ENCODE measurements at regions not wholly inside any gene's neighbourhood (a gene's known extent, or its start where the extent isn't known, plus 50 kb on each side); places are given as distances from the start of the nearest gene placed in this dataset.

DNA sequence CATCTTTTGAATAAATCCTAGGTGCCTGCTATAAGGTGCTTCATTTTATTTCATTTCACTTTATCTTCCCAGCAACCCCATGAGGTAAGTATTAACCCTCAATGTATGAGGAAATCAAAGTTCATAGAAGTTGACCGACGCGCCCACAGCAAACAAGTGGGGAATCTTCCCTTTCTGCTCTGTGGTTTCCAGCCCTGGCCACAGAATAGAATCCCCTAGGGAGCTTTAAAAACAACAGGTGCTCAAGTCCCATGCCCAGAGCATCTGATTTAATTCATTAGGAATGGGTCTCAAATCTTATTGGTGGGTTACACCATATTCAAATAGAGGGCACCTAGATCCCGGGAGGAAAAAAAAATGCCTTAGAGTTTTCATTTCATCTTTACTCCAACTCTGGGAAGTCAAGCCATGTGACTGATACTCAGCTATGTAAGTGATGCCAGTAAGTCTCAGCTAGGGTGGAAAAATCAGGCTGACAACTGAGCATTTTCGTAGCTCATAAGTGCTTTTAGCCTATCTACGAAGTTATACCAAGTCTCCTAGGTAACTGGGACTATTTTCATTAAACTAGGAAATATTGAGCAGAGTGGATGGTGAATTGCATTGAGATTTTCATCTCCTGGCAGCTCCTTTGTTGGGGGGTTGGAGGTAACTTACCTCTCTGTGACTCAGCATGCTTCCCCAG, 353.4 kb upstream of the SLC30A5 start:
- Histone ChIP-seq H3K9ac (ENCODE audit: low read length in 5 of 5) (no peak overlapping the region), H3K27me3 (ENCODE audit: control insufficient read depth in 5 of 5, insufficient read depth in 4 of 5, low read length in 5 of 5) (no peaks in the 10 kb centered on the region), H3K27ac (ENCODE audit: low read depth, low read length) (no peak overlapping the region), H3K4me3 (ENCODE audit: low read depth in 1 of 5, low read length in 5 of 5) (no peak overlapping the region), H3K4me1 (ENCODE audit: control insufficient read depth in 5 of 5, insufficient read depth in 5 of 5, low read length in 5 of 5) (no peaks in the 10 kb centered on the region), H3K36me3 (ENCODE audit: control insufficient read depth in 5 of 5, insufficient read depth in 5 of 5, low read length in 5 of 5) (no peaks in the 10 kb centered on the region), H3K9me3 (ENCODE audit: control insufficient read depth in 5 of 5, low read length in 5 of 5) (no peaks in the 10 kb centered on the region)

GRCh38 chr5:68744206-68744605, 349.6 kb upstream of the SLC30A5 start:
- H3K4me3 ChIP-seq (ENCODE audit: low read depth in 1 of 5, low read length in 5 of 5): no peak overlapping the region
- no peak overlapping the region for H3K9ac ChIP-seq (ENCODE audit: low read length in 5 of 5)
- no peak overlapping the region for H3K27ac ChIP-seq (ENCODE audit: low read depth, low read length)
- no peaks in the 10 kb centered on the region for H3K27me3 ChIP-seq (ENCODE audit: control insufficient read depth in 5 of 5, insufficient read depth in 4 of 5, low read length in 5 of 5)
- H3K36me3 ChIP-seq (ENCODE audit: control insufficient read depth in 5 of 5, insufficient read depth in 5 of 5, low read length in 5 of 5): no peaks in the 10 kb centered on the region
- H3K4me1 ChIP-seq (ENCODE audit: control insufficient read depth in 5 of 5, insufficient read depth in 5 of 5, low read length in 5 of 5): no peaks in the 10 kb centered on the region
- no peaks in the 10 kb centered on the region for H3K9me3 ChIP-seq (ENCODE audit: control insufficient read depth in 5 of 5, low read length in 5 of 5)

DNA sequence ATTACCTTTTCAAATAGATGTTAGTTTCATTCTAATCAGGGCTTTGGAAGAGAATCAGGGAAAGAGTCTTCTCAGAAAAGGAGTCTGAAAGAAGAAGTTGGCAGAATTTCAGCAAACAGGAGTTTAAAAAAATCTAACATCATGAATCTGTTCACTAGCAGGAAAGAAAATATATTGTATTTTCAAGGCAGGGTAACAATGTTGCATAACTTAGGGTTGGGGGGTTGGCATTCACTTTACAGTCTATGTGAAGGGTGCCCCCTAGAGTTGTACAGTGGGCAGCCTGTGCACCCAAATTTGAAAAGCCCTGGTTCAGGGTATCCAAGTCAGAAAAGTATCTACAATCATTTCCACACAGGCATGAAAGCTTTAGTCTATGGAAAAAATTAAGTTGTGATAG, 348.4 kb upstream of the SLC30A5 start:
- Histone ChIP-seq H3K9ac (ENCODE audit: low read length in 5 of 5) (no peak overlapping the region), H3K9me3 (ENCODE audit: control insufficient read depth in 5 of 5, low read length in 5 of 5) (no peaks in the 10 kb centered on the region), H3K4me3 (ENCODE audit: low read depth in 1 of 5, low read length in 5 of 5) (no peak overlapping the region), H3K36me3 (ENCODE audit: control insufficient read depth in 5 of 5, insufficient read depth in 5 of 5, low read length in 5 of 5) (no peaks in the 10 kb centered on the region), H3K4me1 (ENCODE audit: control insufficient read depth in 5 of 5, insufficient read depth in 5 of 5, low read length in 5 of 5) (no peaks in the 10 kb centered on the region), H3K27me3 (ENCODE audit: control insufficient read depth in 5 of 5, insufficient read depth in 4 of 5, low read length in 5 of 5) (no peaks in the 10 kb centered on the region), H3K27ac (ENCODE audit: low read depth, low read length) (no peak overlapping the region)

GRCh38 chr5:68746220-68746619, 347.6 kb upstream of the SLC30A5 start:
- no peaks in the 10 kb centered on the region for H3K9me3 ChIP-seq (ENCODE audit: control insufficient read depth in 5 of 5, low read length in 5 of 5)
- no peak overlapping the region for H3K27ac ChIP-seq (ENCODE audit: low read depth, low read length)
- no peaks in the 10 kb centered on the region for H3K36me3 ChIP-seq (ENCODE audit: control insufficient read depth in 5 of 5, insufficient read depth in 5 of 5, low read length in 5 of 5)
- H3K27me3 ChIP-seq (ENCODE audit: control insufficient read depth in 5 of 5, insufficient read depth in 4 of 5, low read length in 5 of 5): no peaks in the 10 kb centered on the region
- no peak overlapping the region for H3K4me3 ChIP-seq (ENCODE audit: low read depth in 1 of 5, low read length in 5 of 5)
- no peaks in the 10 kb centered on the region for H3K4me1 ChIP-seq (ENCODE audit: control insufficient read depth in 5 of 5, insufficient read depth in 5 of 5, low read length in 5 of 5)
- H3K9ac ChIP-seq (ENCODE audit: low read length in 5 of 5): no peak overlapping the region

GRCh38 chr5:68746643-68747420, 347.0 kb upstream of the SLC30A5 start:
- Histone ChIP-seq H3K36me3 (ENCODE audit: control insufficient read depth in 5 of 5, insufficient read depth in 5 of 5, low read length in 5 of 5) (no peaks in the 10 kb centered on the region), H3K9me3 (ENCODE audit: control insufficient read depth in 5 of 5, low read length in 5 of 5) (no peaks in the 10 kb centered on the region), H3K9ac (ENCODE audit: low read length in 5 of 5) (no peak overlapping the region), H3K27ac (ENCODE audit: low read depth, low read length) (no peak overlapping the region), H3K4me1 (ENCODE audit: control insufficient read depth in 5 of 5, insufficient read depth in 5 of 5, low read length in 5 of 5) (no peaks in the 10 kb centered on the region), H3K4me3 (ENCODE audit: low read depth in 1 of 5, low read length in 5 of 5) (no peak overlapping the region), H3K27me3 (ENCODE audit: control insufficient read depth in 5 of 5, insufficient read depth in 4 of 5, low read length in 5 of 5) (no peaks in the 10 kb centered on the region)

- H3K9ac ChIP-seq (ENCODE audit: low read length in 5 of 5): no peak overlapping the region
- no peaks in the 10 kb centered on the region for H3K9me3 ChIP-seq (ENCODE audit: control insufficient read depth in 5 of 5, low read length in 5 of 5)
- no peaks in the 10 kb centered on the region for H3K36me3 ChIP-seq (ENCODE audit: control insufficient read depth in 5 of 5, insufficient read depth in 5 of 5, low read length in 5 of 5)
- H3K27ac ChIP-seq (ENCODE audit: low read depth, low read length): no peak overlapping the region
- H3K4me3 ChIP-seq (ENCODE audit: low read depth in 1 of 5, low read length in 5 of 5): no peak overlapping the region
- no peaks in the 10 kb centered on the region for H3K27me3 ChIP-seq (ENCODE audit: control insufficient read depth in 5 of 5, insufficient read depth in 4 of 5, low read length in 5 of 5)
- H3K4me1 ChIP-seq (ENCODE audit: control insufficient read depth in 5 of 5, insufficient read depth in 5 of 5, low read length in 5 of 5): no peaks in the 10 kb centered on the region
Observed at GRCh38 chr5:68747521-68747920, 346.3 kb upstream of the SLC30A5 start.

- H3K9me3 ChIP-seq (ENCODE audit: control insufficient read depth in 5 of 5, low read length in 5 of 5): no peaks in the 10 kb centered on the region
- no peaks in the 10 kb centered on the region for H3K27me3 ChIP-seq (ENCODE audit: control insufficient read depth in 5 of 5, insufficient read depth in 4 of 5, low read length in 5 of 5)
- H3K36me3 ChIP-seq (ENCODE audit: control insufficient read depth in 5 of 5, insufficient read depth in 5 of 5, low read length in 5 of 5): no peaks in the 10 kb centered on the region
- H3K4me3 ChIP-seq (ENCODE audit: low read depth in 1 of 5, low read length in 5 of 5): no peak overlapping the region
- no peak overlapping the region for H3K27ac ChIP-seq (ENCODE audit: low read depth, low read length)
- H3K4me1 ChIP-seq (ENCODE audit: control insufficient read depth in 5 of 5, insufficient read depth in 5 of 5, low read length in 5 of 5): no peaks in the 10 kb centered on the region
- no peak overlapping the region for H3K9ac ChIP-seq (ENCODE audit: low read length in 5 of 5)
Observed at GRCh38 chr5:68748101-68748500, 345.7 kb upstream of the SLC30A5 start.

- no peak overlapping the region for H3K9ac ChIP-seq (ENCODE audit: low read length in 5 of 5)
- H3K4me1 ChIP-seq (ENCODE audit: control insufficient read depth in 5 of 5, insufficient read depth in 5 of 5, low read length in 5 of 5): no peaks in the 10 kb centered on the region
- no peaks in the 10 kb centered on the region for H3K36me3 ChIP-seq (ENCODE audit: control insufficient read depth in 5 of 5, insufficient read depth in 5 of 5, low read length in 5 of 5)
- no peak overlapping the region for H3K4me3 ChIP-seq (ENCODE audit: low read depth in 1 of 5, low read length in 5 of 5)
- no peaks in the 10 kb centered on the region for H3K9me3 ChIP-seq (ENCODE audit: control insufficient read depth in 5 of 5, low read length in 5 of 5)
- H3K27ac ChIP-seq (ENCODE audit: low read depth, low read length): no peak overlapping the region
- no peaks in the 10 kb centered on the region for H3K27me3 ChIP-seq (ENCODE audit: control insufficient read depth in 5 of 5, insufficient read depth in 4 of 5, low read length in 5 of 5)
Observed at GRCh38 chr5:68749077-68749476, 344.7 kb upstream of the SLC30A5 start.

DNA sequence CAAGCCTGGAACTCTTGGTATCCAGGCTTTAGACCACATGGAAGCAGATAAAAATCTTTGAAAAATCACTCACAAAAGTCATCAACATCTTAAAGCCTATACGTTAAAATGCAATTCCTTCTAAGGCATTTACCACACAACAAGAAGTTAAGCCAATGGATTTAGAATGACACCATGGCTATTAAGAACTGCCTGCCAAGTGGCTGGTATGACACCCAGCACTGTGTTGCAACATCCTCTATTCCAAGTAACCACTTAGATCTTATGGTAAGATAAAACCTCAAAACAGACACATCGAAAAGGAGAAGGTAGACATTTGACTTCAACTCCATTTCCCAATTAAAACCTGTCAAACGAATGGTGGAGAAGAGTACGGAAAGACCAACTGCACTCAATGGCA, 344.2 kb upstream of the SLC30A5 start:
- Histone ChIP-seq H3K9me3 (ENCODE audit: control insufficient read depth in 5 of 5, low read length in 5 of 5) (no peaks in the 10 kb centered on the region), H3K4me3 (ENCODE audit: low read depth in 1 of 5, low read length in 5 of 5) (no peak overlapping the region), H3K36me3 (ENCODE audit: control insufficient read depth in 5 of 5, insufficient read depth in 5 of 5, low read length in 5 of 5) (no peaks in the 10 kb centered on the region), H3K27me3 (ENCODE audit: control insufficient read depth in 5 of 5, insufficient read depth in 4 of 5, low read length in 5 of 5) (no peaks in the 10 kb centered on the region), H3K4me1 (ENCODE audit: control insufficient read depth in 5 of 5, insufficient read depth in 5 of 5, low read length in 5 of 5) (no peaks in the 10 kb centered on the region), H3K27ac (ENCODE audit: low read depth, low read length) (no peak overlapping the region), H3K9ac (ENCODE audit: low read length in 5 of 5) (no peak overlapping the region)

DNA sequence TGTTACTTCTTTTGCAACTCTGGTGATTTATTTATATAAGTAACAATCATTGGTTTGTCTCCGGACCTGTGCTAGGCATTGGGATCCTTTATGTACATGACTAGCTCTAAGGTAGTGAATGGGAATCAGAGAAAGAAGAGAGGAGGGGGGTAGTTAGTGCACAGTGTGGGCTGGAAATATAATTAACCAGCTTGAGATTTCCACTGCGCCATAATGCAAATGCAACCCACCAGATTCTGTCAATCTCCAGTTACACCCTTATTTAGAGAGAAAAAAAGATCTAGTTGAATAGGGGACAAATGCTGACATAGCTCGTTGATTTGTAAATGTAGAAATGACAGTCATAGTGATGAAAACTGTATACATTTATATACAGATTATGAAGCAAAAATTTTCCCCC, 342.2 kb upstream of the SLC30A5 start:
- H3K36me3 ChIP-seq (ENCODE audit: control insufficient read depth in 5 of 5, insufficient read depth in 5 of 5, low read length in 5 of 5): no peaks in the 10 kb centered on the region
- H3K9ac ChIP-seq (ENCODE audit: low read length in 5 of 5): no peak overlapping the region
- H3K9me3 ChIP-seq (ENCODE audit: control insufficient read depth in 5 of 5, low read length in 5 of 5): no peaks in the 10 kb centered on the region
- no peak overlapping the region for H3K27ac ChIP-seq (ENCODE audit: low read depth, low read length)
- H3K4me3 ChIP-seq (ENCODE audit: low read depth in 1 of 5, low read length in 5 of 5): no peak overlapping the region
- no peaks in the 10 kb centered on the region for H3K4me1 ChIP-seq (ENCODE audit: control insufficient read depth in 5 of 5, insufficient read depth in 5 of 5, low read length in 5 of 5)
- no peaks in the 10 kb centered on the region for H3K27me3 ChIP-seq (ENCODE audit: control insufficient read depth in 5 of 5, insufficient read depth in 4 of 5, low read length in 5 of 5)

All from subcutaneous abdominal adipose tissue (tissue), 5 donors.